Upper lobe of left lung (tissue), 6 donors: ENCODE measurements at regions not wholly inside any gene's neighbourhood (a gene's known extent, or its start where the extent isn't known, plus 50 kb on each side); places are given as distances from the start of the nearest gene placed in this dataset.

Source experiments
- ATAC-seq, 2 donors: fragments of 200-7000 bp; cut with Tn5 transposase; one replicate each; pipeline ENCODE4 v1.9.1; 2022; ENCODE audit warnings: mild to moderate bottlenecking in 2 of 2, moderate library complexity in 2 of 2; ENCODE audit not compliant: low FRiP score in 2 of 2
- DNase-seq, 2 donors: peaks; one replicate each; pipeline ENCODE4 v3.0.0-alpha.2; 2019 to 2020
- H3K27ac ChIP-seq, 4 donors: fragments of 200-600 bp; sonication (generic); one replicate each; pipeline ENCODE4 v1.5.1; 2016 to 2019
- H3K27me3 ChIP-seq, 4 donors: fragments of 200-600 bp; sonication (generic); one replicate each; pipeline ENCODE4 v1.5.1; 2017 to 2019
- H3K36me3 ChIP-seq, 4 donors: fragments of 200-600 bp; sonication (generic); one replicate each; pipeline ENCODE4 v1.5.1; 2016 to 2019
- H3K4me1 ChIP-seq, 4 donors: fragments of 200-600 bp; sonication (generic); one replicate each; pipeline ENCODE4 v1.5.1; 2018 to 2019
- H3K4me3 ChIP-seq, 4 donors: fragments of 200-600 bp; sonication (generic); one replicate each; pipeline ENCODE4 v1.5.1; 2017 to 2019; ENCODE audit warnings: mild to moderate bottlenecking in 2 of 4, moderate library complexity in 1 of 4
- H3K9me3 ChIP-seq, 4 donors: fragments of 200-600 bp; sonication (generic); one replicate each; pipeline ENCODE4 v1.5.1; 2018 to 2019
- CTCF ChIP-seq, 6 experiments: fragments of 450-650 bp in 4 of 6; fragments of 200-600 bp in 2 of 6; sonication (generic) in 2 of 6; IDR thresholded peaks; one replicate each; pipeline ENCODE4 v1.5.1; 2016 to 2019; ENCODE audit warnings: antibody characterized with exemption in 6 of 6
- EP300 ChIP-seq, 4 donors: sonication (generic); formaldehyde crosslinking; IDR thresholded peaks; one replicate each; pipeline ENCODE4 v1.5.1; 2017; ENCODE audit warnings: antibody characterized with exemption in 4 of 4, control low read depth in 2 of 4
- POLR2A ChIP-seq, 4 donors: fragments of 450-650 bp; IDR thresholded peaks; one replicate each; pipeline ENCODE4 v1.5.1; 2016 to 2017; ENCODE audit warnings: antibody characterized with exemption in 4 of 4, mild to moderate bottlenecking in 2 of 4
- POLR2AphosphoS5 ChIP-seq, 2 donors: sonication (generic); formaldehyde crosslinking; IDR thresholded peaks; one replicate each; pipeline ENCODE4 v1.5.1; 2017; ENCODE audit warnings: antibody characterized with exemption in 2 of 2
- WGBS, 2 donors: methylation state at CpG; one replicate each; pipeline ENCODE4 v1.1.5; 2017 to 2018; 5-methylcytosine and 5-hydroxymethylcytosine counted together
- donor health status: DM: no; HTN: no; CAD: no; lungs with moderate emphysema.
- donor health status: DM: no; HTN: yes; CAD: no; lungs with severe emphysema.

GRCh38 chr10:3948843-3949242 is 163.8 kb upstream of the KLF6 start:
- H3K4me3 ChIP-seq, result no peak overlapping the region
- H3K36me3 ChIP-seq, result no peaks in the 10 kb centered on the region
- H3K27me3 ChIP-seq, result no peaks in the 10 kb centered on the region
- no peaks in the 10 kb centered on the region for H3K4me1 ChIP-seq
- H3K27ac ChIP-seq, result peak overlapping the region in 1 of 4 donors; percentile 4
- TF ChIP-seq EP300 (IDR thresholded peaks at IDR 0.05) (no peak), CTCF (IDR thresholded peaks at IDR 0.05) (no peak), POLR2A (IDR thresholded peaks at IDR 0.05) (no peak), POLR2AphosphoS5 (IDR thresholded peaks at IDR 0.05) (no peak)
- peak in 1 of 2 donors; percentile 61 for ATAC-seq
- H3K9me3 ChIP-seq, result peaks cover 0 to 3% (median 0%) of the 10 kb centered on the region in 4 donors
- peak in 1 of 2 donors; percentile 55 for DNase-seq
- WGBS, 2 donors, result 47 to 57% methylated on average over 8 to 9 of the region's 9 CpGs

- peaks cover 0 to 3% (median 0%) of the 10 kb centered on the region in 4 donors for H3K9me3 ChIP-seq
- H3K4me3 ChIP-seq, result no peak overlapping the region
- DNase-seq (no peak), ATAC-seq (no peak)
- no peaks in the 10 kb centered on the region for H3K36me3 ChIP-seq
- no peaks in the 10 kb centered on the region for H3K27me3 ChIP-seq
- H3K27ac ChIP-seq, result no peak overlapping the region
- WGBS, 2 donors, result 73 to 81% methylated on average over 9 of the region's 9 CpGs
- TF ChIP-seq CTCF (IDR thresholded peaks at IDR 0.05) (no peak), POLR2A (IDR thresholded peaks at IDR 0.05) (no peak), POLR2AphosphoS5 (IDR thresholded peaks at IDR 0.05) (no peak), EP300 (IDR thresholded peaks at IDR 0.05) (no peak)
- no peaks in the 10 kb centered on the region for H3K4me1 ChIP-seq
These were observed 161.5 kb upstream of the KLF6 start for GRCh38 chr10:3946234-3947229.

GRCh38 chr10:3945026-3945425 is 160.0 kb upstream of the KLF6 start:
- no peak for ATAC-seq
- WGBS, 2 donors, result 87 to 91% methylated on average over 5 of the region's 5 CpGs
- peaks cover 0 to 3% (median 0%) of the 10 kb centered on the region in 4 donors for H3K9me3 ChIP-seq
- H3K27ac ChIP-seq, result no peak overlapping the region
- no peaks in the 10 kb centered on the region for H3K4me1 ChIP-seq
- no peak overlapping the region for H3K4me3 ChIP-seq
- DNase-seq, result no peak
- TF ChIP-seq CTCF (IDR thresholded peaks at IDR 0.05), result no peak
- no peaks in the 10 kb centered on the region for H3K27me3 ChIP-seq
- H3K36me3 ChIP-seq, result no peaks in the 10 kb centered on the region

- 94 to 97% methylated on average over 2 of the region's 2 CpGs for whole genome bisulfite sequencing, 2 donors
- H3K27me3 ChIP-seq, result no peaks in the 10 kb centered on the region
- peaks cover 0 to 3% (median 0%) of the 10 kb centered on the region in 4 donors for H3K9me3 ChIP-seq
- H3K4me3 ChIP-seq, result no peak overlapping the region
- TF ChIP-seq POLR2A (IDR thresholded peaks at IDR 0.05), result no peak
- TF ChIP-seq EP300 (IDR thresholded peaks at IDR 0.05), result no peak
- ATAC-seq (no peak), DNase-seq (no peak)
- H3K4me1 ChIP-seq, result no peaks in the 10 kb centered on the region
- no peak overlapping the region for H3K27ac ChIP-seq
- no peaks in the 10 kb centered on the region for H3K36me3 ChIP-seq
These were observed 159.6 kb upstream of the KLF6 start for GRCh38 chr10:3944591-3944990.

- 65% methylated on average over 3 of the region's 3 CpGs for WGBS, 2 donors
These were observed 158.8 kb upstream of the KLF6 start for GRCh38 chr10:3943695-3944257.

More at GRCh38 chr10:3943695-3944257, 158.8 kb upstream of the KLF6 start:
- Histone ChIP-seq H3K4me3 (no peak overlapping the region), H3K9me3 (peaks cover 0 to 3% (median 0%) of the 10 kb centered on the region in 4 donors), H3K27me3 (no peaks in the 10 kb centered on the region), H3K4me1 (no peaks in the 10 kb centered on the region), H3K36me3 (no peaks in the 10 kb centered on the region), H3K27ac (no peak overlapping the region)
- no peak for ATAC-seq
- TF ChIP-seq POLR2A (IDR thresholded peaks at IDR 0.05), result no peak
- DNase-seq, result no peak
